WTC11 (cell line): ENCODE measurements at regions not wholly inside any gene's neighbourhood (a gene's known extent, or its start where the extent isn't known, plus 50 kb on each side); places are given as distances from the start of the nearest gene placed in this dataset.

Experiments used
- CREB1 ChIP-seq: sonication (generic); formaldehyde crosslinking; IDR thresholded peaks from 2 replicates; pipeline ENCODE4 v1.8.0; 2023; ENCODE audit warnings: mild to moderate bottlenecking, missing genetic modification reagents
- CTCF ChIP-seq: fragments of 200-600 bp; IDR thresholded peaks from 2 replicates; pipeline ENCODE4 v1.8.0; 2022; ENCODE audit warnings: antibody characterized with exemption
- E2F5 ChIP-seq: sonication (generic); formaldehyde crosslinking; IDR thresholded peaks from 2 replicates; pipeline ENCODE4 v1.8.1; 2022; ENCODE audit warnings: mild to moderate bottlenecking, moderate library complexity, missing genetic modification reagents
- ELF4 ChIP-seq: sonication (generic); formaldehyde crosslinking; IDR thresholded peaks from 2 replicates; pipeline ENCODE4 v1.8.1; 2022; ENCODE audit warnings: low read depth, mild to moderate bottlenecking, moderate library complexity, missing genetic modification reagents
- NR2C2 ChIP-seq: sonication (generic); formaldehyde crosslinking; IDR thresholded peaks from 2 replicates; pipeline ENCODE4 v1.8.0; 2022; ENCODE audit warnings: mild to moderate bottlenecking, missing genetic modification reagents
- SP1 ChIP-seq: sonication (generic); formaldehyde crosslinking; conservative IDR thresholded peaks from 2 replicates; pipeline ENCODE4 v1.8.1; 2022; ENCODE audit warnings: missing genetic modification reagents
- USF1 ChIP-seq: sonication (generic); formaldehyde crosslinking; IDR thresholded peaks from 2 replicates; pipeline ENCODE4 v1.8.0; 2022; ENCODE audit warnings: mild to moderate bottlenecking, missing genetic modification reagents
- USF2 ChIP-seq: sonication (generic); formaldehyde crosslinking; IDR thresholded peaks from 2 replicates; pipeline ENCODE4 v1.8.1; 2023; ENCODE audit warnings: mild to moderate bottlenecking, missing genetic modification reagents, moderate library complexity

GRCh38 chr3:13193320-13194284 lies 120.4 kb upstream of the IQSEC1 start:
- TF ChIP-seq CTCF (no peak), E2F5 (CRISPR knock-in tag) (no peak), USF1 (CRISPR knock-in tag) (no peak), USF2 (CRISPR knock-in tag) (no peak), ELF4 (CRISPR knock-in tag) (no peak), NR2C2 (no peak), CREB1 (CRISPR knock-in tag) (no peak), SP1 (CRISPR knock-in tag) (no peak)
